NCI-H460 (cell line): ENCODE measurements at regions not wholly inside any gene's neighbourhood (a gene's known extent, or its start where the extent isn't known, plus 50 kb on each side); places are given as distances from the start of the nearest gene placed in this dataset.
"Not testable (repeated sequence)": the region's sequence is repeated elsewhere in the genome, so short reads cannot be mapped to it uniquely, and the experiment has no call there.

ENCODE experiments used
- DNase-seq: peaks from one replicate; pipeline ENCODE4 v3.0.0-alpha.2; 2016; ENCODE audit warnings: low read depth; ENCODE audit errors: extremely low read depth

GRCh38 chrX:150229481-150229880 is 133.6 kb upstream of the MAMLD1 start:
- DNase-seq: no peak

DNA sequence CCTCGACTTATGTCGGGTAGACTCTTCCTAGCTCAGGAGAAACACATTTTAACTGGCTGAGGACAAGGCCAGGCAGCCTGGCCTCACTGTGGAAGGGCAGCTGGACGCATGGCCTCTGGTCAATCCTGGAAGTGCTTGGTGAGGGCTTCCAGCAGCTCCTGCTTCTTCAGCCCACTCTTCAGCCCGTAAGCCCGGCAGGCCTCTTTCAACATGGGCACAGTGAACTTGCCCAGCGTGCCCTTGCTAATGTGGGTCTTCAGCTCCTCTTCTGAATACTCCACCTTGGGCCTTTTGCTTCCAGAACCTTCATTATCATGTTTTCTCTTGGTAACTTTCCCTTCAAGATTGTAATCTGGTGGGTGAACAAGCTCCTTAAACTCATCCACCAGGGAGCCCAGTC is 132.2 kb upstream of the MAMLD1 start:
- not testable (repeated sequence) for DNase-seq

GRCh38 chrX:150231368-150231767 is 131.7 kb upstream of the MAMLD1 start:
- not testable (repeated sequence) for DNase-seq

- DNase-seq: not testable (repeated sequence)
These were observed 130.9 kb upstream of the MAMLD1 start for GRCh38 chrX:150232222-150232621.

DNA sequence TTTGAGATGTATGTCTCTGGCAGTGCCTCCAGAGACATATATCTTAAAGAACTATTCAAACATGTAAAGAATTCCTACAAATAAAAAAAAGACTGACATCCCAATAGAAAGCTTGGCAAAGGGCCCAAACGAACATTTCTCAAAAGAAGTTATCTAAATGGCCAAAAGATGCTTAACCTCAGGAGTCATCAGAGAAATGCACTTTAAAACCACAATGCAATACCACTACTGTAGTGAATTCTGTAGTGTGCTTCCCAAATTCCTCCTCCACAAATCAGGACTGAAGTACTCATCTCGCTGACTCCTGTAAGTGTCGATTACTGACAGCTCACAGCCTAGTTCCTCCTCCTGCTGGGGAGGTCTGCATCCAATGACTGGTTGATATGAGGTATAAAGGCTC is 129.0 kb upstream of the MAMLD1 start:
- DNase-seq: no peak

- DNase-seq: no peak
These were observed 126.8 kb upstream of the MAMLD1 start for GRCh38 chrX:150236327-150236726.

DNA sequence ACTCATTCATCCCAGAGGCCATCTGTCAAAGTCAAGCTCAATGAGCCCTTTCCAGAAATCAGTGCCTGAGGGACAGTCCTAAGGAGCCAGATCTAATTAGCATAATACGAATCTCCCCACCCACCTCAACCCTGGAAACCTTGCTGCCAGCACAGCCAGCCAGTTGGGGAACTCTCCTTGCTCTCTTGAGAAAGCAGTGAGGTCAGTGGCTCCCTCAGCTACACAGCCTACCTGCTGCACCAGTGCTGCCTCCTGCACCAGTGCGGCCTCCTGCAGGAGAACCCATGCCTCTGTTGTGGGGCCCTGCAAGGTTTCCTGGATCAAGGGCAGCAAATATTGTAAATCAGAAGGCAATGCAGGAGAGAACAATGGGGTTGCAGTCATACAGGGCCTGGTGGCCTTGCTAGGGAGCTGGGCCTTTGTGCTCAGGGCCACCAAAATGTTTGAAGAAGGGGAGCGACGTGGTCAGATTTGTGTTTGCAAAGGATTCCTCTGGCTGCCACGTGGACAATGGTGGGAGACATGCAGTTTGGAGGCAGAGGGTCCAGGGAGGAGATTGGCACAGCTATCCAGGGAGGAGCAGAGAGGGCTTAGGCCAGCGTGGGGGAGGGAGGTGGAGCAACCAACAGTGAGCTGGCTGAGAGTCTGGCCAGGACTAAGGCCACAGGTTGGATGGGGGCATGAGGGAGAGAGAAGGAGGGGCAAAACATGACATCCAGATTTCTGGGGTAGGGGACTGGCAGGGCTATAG is 124.3 kb upstream of the MAMLD1 start:
- no peak for DNase-seq

DNA sequence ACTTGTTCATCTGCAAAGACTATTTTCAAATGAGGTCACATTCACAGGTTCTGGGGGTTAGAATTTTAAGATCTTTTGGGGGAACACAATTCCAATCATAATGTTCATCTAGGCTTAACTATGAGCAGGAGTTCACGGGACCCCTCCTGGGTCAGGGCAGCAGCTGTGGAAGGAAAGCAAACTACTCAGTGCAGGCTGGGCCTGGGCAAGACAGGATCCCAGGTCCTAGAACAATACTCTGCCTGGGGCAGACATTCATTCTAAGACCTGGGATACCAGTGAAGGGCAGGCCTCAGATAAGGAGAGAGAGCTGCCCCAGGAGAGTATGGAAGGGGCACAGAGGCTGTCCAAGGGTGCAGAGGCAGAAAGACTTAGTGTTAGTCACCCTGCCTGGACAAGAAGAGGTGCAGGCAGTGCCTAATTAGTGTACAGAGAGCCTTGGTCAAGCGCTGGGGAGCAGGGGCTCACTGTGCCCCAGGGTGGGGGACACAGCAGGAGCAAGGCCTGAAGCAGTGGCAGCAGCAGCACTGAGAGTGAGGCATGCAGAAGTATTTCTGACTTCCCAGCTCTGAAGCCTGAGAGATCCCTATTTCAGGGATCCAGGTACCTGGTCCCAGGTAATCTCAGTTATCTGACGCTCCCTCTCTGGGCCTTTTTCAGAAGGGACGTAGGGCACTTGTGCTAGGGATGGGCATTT is 123.0 kb upstream of the MAMLD1 start:
- no peak for DNase-seq

DNA sequence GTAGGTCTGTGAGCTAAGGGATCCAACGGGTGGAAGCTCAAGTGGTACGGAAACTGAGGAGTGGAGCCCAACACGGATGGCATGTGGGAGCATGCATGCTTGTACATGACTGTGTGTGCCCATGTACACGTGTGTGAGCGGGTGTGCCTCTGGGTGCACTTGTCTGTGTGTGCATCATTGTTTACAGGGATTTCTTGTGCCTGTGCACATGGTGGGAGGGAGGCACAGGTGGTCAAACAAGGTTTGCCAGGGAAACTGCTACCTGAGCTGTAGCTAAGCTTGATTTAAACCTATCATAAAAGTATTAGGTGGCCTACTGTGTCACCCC is 122.5 kb upstream of the MAMLD1 start:
- no peak for DNase-seq

- DNase-seq: no peak
These were observed 109.0 kb upstream of the MAMLD1 start for GRCh38 chrX:150253959-150254620.

- no peak for DNase-seq
These were observed 108.2 kb upstream of the MAMLD1 start for GRCh38 chrX:150254909-150255308.

DNA sequence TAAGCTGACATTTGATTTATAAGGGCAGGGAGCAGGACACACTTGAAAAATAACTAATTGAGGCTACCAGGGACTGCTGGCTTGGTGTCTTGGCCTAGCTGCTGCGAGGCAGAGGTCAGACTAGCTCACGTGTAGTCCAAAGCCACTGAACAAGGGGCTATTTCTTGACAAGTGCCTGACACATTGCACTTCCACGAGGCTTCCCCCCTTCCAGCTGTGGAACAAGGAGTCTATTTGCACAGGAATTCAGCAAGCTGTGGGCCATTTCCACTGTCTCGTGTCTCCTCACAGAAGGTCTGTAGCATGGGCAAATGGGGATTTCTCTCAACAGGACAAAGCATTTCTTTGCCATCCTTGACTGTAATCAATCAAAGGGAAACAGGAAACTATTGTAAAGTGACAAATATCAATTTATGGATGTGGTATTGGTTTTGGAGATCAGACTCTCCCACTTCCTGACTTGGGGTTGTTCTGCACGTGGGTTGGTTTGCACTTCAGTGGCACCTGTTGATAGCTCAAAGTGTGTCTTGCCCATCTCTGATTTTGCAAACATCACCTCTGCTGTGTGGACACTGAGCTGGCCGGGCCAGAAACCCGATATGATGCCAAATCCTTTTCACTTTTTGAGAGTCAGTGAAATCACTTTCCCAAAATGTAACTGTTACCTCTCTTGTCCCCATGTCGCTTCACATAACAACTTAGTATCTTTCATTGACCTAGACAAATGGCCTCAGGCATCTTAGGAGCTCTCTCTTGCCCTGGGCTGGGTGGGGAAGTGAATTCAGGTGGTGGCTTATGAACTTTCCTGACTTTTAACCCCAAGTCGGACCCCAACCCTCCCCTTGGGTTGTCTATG is 107.4 kb upstream of the MAMLD1 start:
- no peak for DNase-seq

DNA sequence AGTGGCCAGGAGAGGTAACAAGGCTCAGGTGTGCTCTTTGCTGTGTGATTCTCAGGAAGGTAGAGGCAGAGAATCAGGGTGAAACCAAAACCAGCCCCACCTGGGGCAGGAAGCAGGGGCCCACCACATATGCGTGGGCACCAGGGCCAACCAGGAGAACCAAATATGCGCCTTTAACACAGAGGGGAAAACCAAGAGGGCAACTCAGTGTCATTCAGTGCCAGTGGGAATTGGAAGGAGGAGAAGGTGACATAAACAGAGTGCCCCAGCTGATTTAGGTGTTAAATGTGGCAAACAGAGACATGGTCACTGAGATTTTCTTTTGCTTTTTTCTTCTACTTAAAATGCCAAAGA is 106.8 kb upstream of the MAMLD1 start:
- no peak for DNase-seq

GRCh38 chrX:150257353-150258175 is 105.6 kb upstream of the MAMLD1 start:
- DNase-seq: no peak

- DNase-seq: no peak
These were observed 105.0 kb upstream of the MAMLD1 start for GRCh38 chrX:150258176-150258425.

- DNase-seq: no peak
These were observed 104.4 kb upstream of the MAMLD1 start for GRCh38 chrX:150258463-150259430.

DNA sequence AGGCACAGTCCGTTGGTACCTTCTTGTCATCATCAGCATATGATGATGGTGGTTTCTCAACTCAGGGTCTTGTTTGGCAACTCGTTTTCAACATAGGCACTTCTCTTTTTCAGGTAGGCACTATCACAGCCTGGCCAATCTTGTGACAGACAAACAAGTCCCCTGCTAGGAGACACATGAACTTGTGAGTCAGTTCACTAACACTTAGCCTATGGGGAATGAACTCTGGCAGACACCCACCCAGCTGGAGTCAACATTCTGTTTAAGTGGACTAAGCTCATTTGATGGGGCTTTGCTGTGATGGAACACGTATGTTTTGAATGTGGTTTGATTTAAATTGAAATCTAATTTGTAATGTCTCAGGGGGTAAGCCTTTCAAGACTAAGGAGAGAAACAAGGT is 100.7 kb upstream of the MAMLD1 start:
- DNase-seq: no peak

DNA sequence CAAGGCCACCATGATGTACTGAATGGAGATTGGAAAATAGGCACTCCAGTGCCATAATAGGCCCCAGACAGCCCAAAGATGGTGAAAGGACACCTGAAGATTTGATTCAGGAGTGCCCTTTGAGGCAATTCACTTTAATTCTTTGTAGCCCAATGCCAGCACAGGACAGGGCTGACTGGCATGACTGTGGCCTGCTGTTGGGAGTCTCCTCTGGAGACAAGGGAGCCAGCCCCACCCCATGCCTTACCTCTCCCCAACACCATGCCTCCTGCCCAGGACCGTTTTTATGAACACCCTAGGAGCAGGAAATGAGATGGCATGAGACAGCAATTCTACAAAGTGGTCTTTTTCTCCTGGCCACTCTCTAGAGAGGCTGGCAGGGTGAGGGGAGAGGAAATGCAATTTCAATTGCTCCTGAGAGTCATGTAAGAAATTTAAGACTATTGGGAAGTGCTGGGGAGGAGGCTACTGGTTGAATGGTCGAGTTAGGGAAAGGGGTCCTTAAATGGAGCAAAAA is 94.2 kb upstream of the MAMLD1 start:
- DNase-seq: no peak

DNA sequence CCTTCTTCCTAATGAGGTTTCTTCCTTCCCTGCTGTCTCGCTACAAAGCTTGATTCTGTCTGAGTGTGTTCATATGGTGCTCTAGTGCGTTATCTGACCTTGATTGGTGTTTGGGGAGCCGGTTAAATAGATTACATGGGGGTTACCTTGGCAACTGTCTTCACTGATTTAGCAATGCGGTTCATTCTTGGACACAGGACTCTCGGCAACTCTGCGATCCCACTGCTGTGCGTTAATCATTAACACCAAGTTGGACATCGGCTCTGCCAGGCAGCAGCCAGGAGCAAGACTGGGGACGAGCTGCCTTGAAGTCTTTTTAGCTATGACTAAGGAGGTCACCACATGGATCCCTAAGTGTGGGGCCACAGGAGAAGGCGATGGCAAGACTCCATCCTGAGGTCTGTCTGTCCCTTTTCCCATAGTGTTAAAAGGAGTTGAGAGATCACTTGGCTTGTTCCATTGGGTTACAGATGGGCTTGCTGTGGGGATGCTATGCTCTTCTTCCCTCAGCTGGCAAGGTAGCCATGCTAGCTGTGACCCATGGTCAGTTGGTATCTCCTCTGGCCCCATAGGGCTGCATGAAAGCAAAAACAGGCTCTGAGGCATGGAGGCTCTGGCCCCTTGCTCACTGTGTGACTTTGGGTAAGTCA is 93.4 kb upstream of the MAMLD1 start:
- DNase-seq: no peak
